CD4-positive, alpha-beta T cell (primary cell): ENCODE measurements at regions not wholly inside any gene's neighbourhood (a gene's known extent, or its start where the extent isn't known, plus 50 kb on each side); places are given as distances from the start of the nearest gene placed in this dataset.

Source experiments
- ATAC-seq: fragments of 200-7000 bp; cut with Tn5 transposase; one replicate; pipeline ENCODE4 v1.10.0; 2022; ENCODE audit warnings: mild to moderate bottlenecking; ENCODE audit not compliant: poor library complexity
- CTCF ChIA-PET: fragments of 350-600 bp; sonication (Branson Sonifier 250); formaldehyde crosslinking; loops from one replicate; lab custom pipeline; 2021; ENCODE audit warnings: antibody characterized with exemption, inconsistent platforms; lab: Charles Lee
- POLR2A ChIA-PET: fragments of 350-600 bp; sonication (Branson Sonifier 250); formaldehyde crosslinking; loops from one replicate; lab custom pipeline; 2021; ENCODE audit warnings: antibody characterized with exemption, inconsistent platforms; lab: Charles Lee
- DNase-seq, 14 experiments: peaks; one replicate each; pipeline ENCODE4 v3.0.0-alpha.2; 2013 to 2020; ENCODE audit warnings: mixed read lengths in 2 of 14
- H3K27ac ChIP-seq, 2 donors: one replicate each; pipeline versions ENCODE4 v1.5.1 to v1.7.0; 2013; ENCODE audit warnings: low read length in 2 of 2, low read depth in 1 of 2, mild to moderate bottlenecking in 1 of 2
- H3K27me3 ChIP-seq, 2 experiments: 1 replicate in 1 of 2; 2 replicates in 1 of 2; pipeline versions ENCODE4 v1.6.1 to v1.7.0; 2013; ENCODE audit warnings: low read length in 2 of 2, control low read depth in 1 of 2, mild to moderate bottlenecking in 1 of 2, moderate library complexity in 1 of 2; ENCODE audit not compliant: insufficient read depth in 2 of 2, control insufficient read depth in 1 of 2
- H3K36me3 ChIP-seq: one replicate; pipeline ENCODE4 v1.6.1; 2013; ENCODE audit warnings: low read length, control low read depth; ENCODE audit not compliant: insufficient read depth
- H3K4me1 ChIP-seq: one replicate; pipeline ENCODE4 v1.6.1; 2013; ENCODE audit warnings: low read length, control low read depth; ENCODE audit not compliant: insufficient read depth
- H3K4me3 ChIP-seq: one replicate; pipeline ENCODE4 v1.5.1; 2013; ENCODE audit warnings: mild to moderate bottlenecking, low read length, moderate library complexity
- H3K9me3 ChIP-seq, 2 experiments: 1 replicate in 1 of 2; 2 replicates in 1 of 2; pipeline versions ENCODE4 v1.6.1 to v1.7.0; 2013; ENCODE audit warnings: low read length in 2 of 2, mild to moderate bottlenecking in 2 of 2, control low read depth in 1 of 2, moderate library complexity in 1 of 2; ENCODE audit not compliant: control insufficient read depth in 1 of 2, insufficient read depth in 1 of 2
- H3K27ac Mint-ChIP-seq: one replicate; pipeline ENCODE4 v1.8.0; 2020; ENCODE audit warnings: mixed read lengths
- H3K27me3 Mint-ChIP-seq: one replicate; pipeline ENCODE4 v1.8.0; 2021; ENCODE audit warnings: mixed read lengths
- H3K36me3 Mint-ChIP-seq: one replicate; pipeline ENCODE4 v1.8.0; 2021; ENCODE audit warnings: low read depth, mixed read lengths
- H3K4me1 Mint-ChIP-seq: one replicate; pipeline ENCODE4 v1.8.0; 2021; ENCODE audit warnings: low read depth, mixed read lengths
- H3K4me3 Mint-ChIP-seq: one replicate; pipeline ENCODE4 v1.8.0; 2020; ENCODE audit warnings: mild to moderate bottlenecking, mixed read lengths
- H3K9me3 Mint-ChIP-seq: one replicate; pipeline ENCODE4 v1.8.0; 2020; ENCODE audit warnings: mixed read lengths
- CTCF ChIP-seq: fragments of 200-600 bp; IDR thresholded peaks from one replicate; pipeline ENCODE4 v1.8.0; 2022; ENCODE audit warnings: antibody characterized with exemption, mild to moderate bottlenecking
- intact Hi-C, 2 experiments: fragments of 100-400 bp; cut with DNase I in 1 of 2; cut with micrococcal nuclease in 1 of 2; formaldehyde crosslinking; loops; one replicate each; pipeline versions ENCODE4 v1.15.1 to v1.9.0; 2023 to 2025; cut with DNase I, micrococcal nuclease

DNA sequence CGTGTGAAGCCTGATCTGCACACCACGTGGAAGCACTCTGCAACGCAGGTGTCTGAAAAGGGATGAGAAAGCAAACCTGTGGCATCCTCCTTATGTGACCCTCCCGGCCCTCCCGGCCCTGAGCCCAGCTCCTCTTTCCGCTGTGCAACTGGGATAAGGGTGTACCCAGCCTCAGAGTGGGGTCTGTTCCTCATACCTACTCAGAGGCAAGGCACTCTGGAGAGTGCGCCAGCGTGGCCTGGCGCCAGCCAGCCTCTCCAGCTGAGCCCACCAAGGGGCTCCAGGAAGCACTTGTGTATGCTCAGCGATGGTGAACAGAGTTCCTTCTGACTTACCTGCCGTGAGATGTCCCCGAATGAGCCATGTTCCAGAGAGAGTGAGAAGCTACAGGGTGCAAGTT, 102.8 kb downstream of the IRX1 start:
- no peak for TF ChIP-seq CTCF
- DNase-seq (no peak), ATAC-seq (no peak)
- Mint-ChIP-seq H3K27ac (no peak overlapping the region), H3K4me1 (no peaks in the 10 kb centered on the region), H3K4me3 (no peak overlapping the region), H3K27me3 (no peaks in the 10 kb centered on the region), H3K36me3 (no peaks in the 10 kb centered on the region), H3K9me3 (peaks cover 2% of the 10 kb centered on the region)
- Histone ChIP-seq H3K27me3 (no peaks in the 10 kb centered on the region), H3K4me3 (no peak overlapping the region), H3K36me3 (no peaks in the 10 kb centered on the region), H3K9me3 (peaks cover 0 to 17% of the 10 kb centered on the region in 2 experiments), H3K4me1 (no peaks in the 10 kb centered on the region), H3K27ac (no peak overlapping the region)
- ChIA-PET POLR2A (no interaction called here), CTCF (no interaction called here)
- intact Hi-C loops, result no loop called here

DNA sequence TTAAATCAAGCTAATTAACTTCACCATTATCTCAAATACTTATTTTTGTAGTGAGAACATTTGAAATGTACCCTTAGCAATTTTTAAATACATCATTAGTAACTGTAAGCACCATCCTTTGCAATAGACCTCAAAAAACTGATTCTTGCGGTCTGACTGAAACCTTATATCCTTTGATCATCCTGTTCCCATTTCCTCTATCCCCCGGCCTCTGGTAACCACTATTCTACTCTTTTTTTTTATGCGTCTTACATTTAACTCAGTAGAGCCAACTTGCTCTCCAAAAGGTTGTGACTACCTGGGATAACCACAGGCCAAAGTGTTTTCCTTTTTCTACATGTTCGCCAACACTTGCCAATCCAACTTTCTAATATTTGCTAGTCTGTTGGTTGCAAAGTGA, 106.1 kb downstream of the IRX1 start:
- ChIA-PET POLR2A (no interaction called here), CTCF (no interaction called here)
- Mint-ChIP-seq H3K27me3 (no peaks in the 10 kb centered on the region), H3K9me3 (peaks cover 2% of the 10 kb centered on the region), H3K4me1 (no peaks in the 10 kb centered on the region), H3K27ac (no peak overlapping the region), H3K36me3 (no peaks in the 10 kb centered on the region), H3K4me3 (no peak overlapping the region)
- intact Hi-C loops, result no loop called here
- TF ChIP-seq CTCF, result no peak
- Histone ChIP-seq H3K36me3 (no peaks in the 10 kb centered on the region), H3K4me1 (no peaks in the 10 kb centered on the region), H3K27ac (no peak overlapping the region), H3K9me3 (peaks cover 0 to 9% of the 10 kb centered on the region in 2 experiments), H3K27me3 (no peaks in the 10 kb centered on the region), H3K4me3 (no peak overlapping the region)
- ATAC-seq, result no peak
- no peak for DNase-seq

DNA sequence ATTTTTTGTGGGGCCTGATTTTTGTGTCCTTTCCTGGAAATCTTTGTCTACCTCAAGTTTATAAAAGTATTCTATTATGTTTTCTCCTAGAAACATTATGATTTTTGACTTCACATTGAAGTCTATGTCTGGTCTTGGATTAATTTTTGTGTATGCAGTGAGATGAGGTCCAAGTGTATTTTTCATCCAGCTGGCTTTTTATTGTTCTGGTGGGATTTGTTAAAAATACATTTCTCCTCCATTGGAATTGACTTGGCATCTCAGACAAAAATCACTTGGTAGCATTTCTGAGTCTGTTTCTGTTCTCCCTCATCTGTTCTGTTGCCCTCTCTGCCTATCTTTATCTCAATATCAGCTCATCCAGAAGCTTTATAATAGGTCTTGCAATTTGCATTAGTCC, 109.0 kb downstream of the IRX1 start:
- H3K27ac ChIP-seq, result no peak overlapping the region
- Mint-ChIP-seq H3K36me3 (no peaks in the 10 kb centered on the region), H3K27ac (no peak overlapping the region), H3K27me3 (no peaks in the 10 kb centered on the region), H3K4me1 (no peaks in the 10 kb centered on the region), H3K9me3 (peaks cover 2% of the 10 kb centered on the region), H3K4me3 (no peak overlapping the region)
- no peaks in the 10 kb centered on the region for H3K36me3 ChIP-seq
- CTCF ChIA-PET, result no interaction called here
- no peak for TF ChIP-seq CTCF
- H3K9me3 ChIP-seq, result no peaks in the 10 kb centered on the region
- intact Hi-C loops, result no loop called here
- no peaks in the 10 kb centered on the region for H3K4me1 ChIP-seq
- no peak overlapping the region for H3K4me3 ChIP-seq
- ATAC-seq, result no peak
- POLR2A ChIA-PET, result interaction anchor here (0.7 kb wide), 1 partner anchor 22 kb away, joined by 3 read pairs; no protein-coding TSS in a partner anchor
- DNase-seq, result no peak
- H3K27me3 ChIP-seq, result no peaks in the 10 kb centered on the region
